Neural crest cell (in vitro differentiated cells): ENCODE measurements at regions not wholly inside any gene's neighbourhood (a gene's known extent, or its start where the extent isn't known, plus 50 kb on each side); places are given as distances from the start of the nearest gene placed in this dataset.
"Not testable (repeated sequence)": the region's sequence is repeated elsewhere in the genome, so short reads cannot be mapped to it uniquely, and the experiment has no call there.

ENCODE experiments used
- DNase-seq: peaks from one replicate; pipeline ENCODE4 v3.0.0; 2021; ENCODE audit warnings: low read depth, mixed read lengths, low spot score
- H3K27ac Mint-ChIP-seq: one replicate; pipeline ENCODE4 v1.8.0; 2021; ENCODE audit warnings: mild to moderate bottlenecking, mixed read lengths; ENCODE audit not compliant: unreplicated experiment
- H3K27me3 Mint-ChIP-seq: 2 replicates; pipeline ENCODE4 v1.8.0; 2021; ENCODE audit warnings: low read depth, mild to moderate bottlenecking, mixed read lengths
- H3K36me3 Mint-ChIP-seq: 2 replicates; pipeline ENCODE4 v1.8.0; 2021; ENCODE audit warnings: low read depth, mild to moderate bottlenecking, mixed read lengths
- H3K4me1 Mint-ChIP-seq: 2 replicates; pipeline ENCODE4 v1.8.0; 2021; ENCODE audit warnings: mixed read lengths
- H3K4me3 Mint-ChIP-seq: one replicate; pipeline ENCODE4 v1.8.0; 2021; ENCODE audit warnings: mild to moderate bottlenecking, mixed read lengths
- H3K9me3 Mint-ChIP-seq: 2 replicates; pipeline ENCODE4 v1.8.0; 2021; ENCODE audit warnings: mixed read lengths

- not testable (repeated sequence) for H3K27me3 Mint-ChIP-seq, H3K4me3 Mint-ChIP-seq, H3K4me1 Mint-ChIP-seq, H3K36me3 Mint-ChIP-seq, H3K9me3 Mint-ChIP-seq, H3K27ac Mint-ChIP-seq, DNase-seq
Observed at GRCh38 chr1:120640261-120641013, 83.3 kb upstream of the NBPF26 start.

- not testable (repeated sequence) for H3K27me3 Mint-ChIP-seq, DNase-seq, H3K4me1 Mint-ChIP-seq, H3K4me3 Mint-ChIP-seq, H3K27ac Mint-ChIP-seq, H3K9me3 Mint-ChIP-seq, H3K36me3 Mint-ChIP-seq
Observed at GRCh38 chr1:120641014-120641302, 82.8 kb upstream of the NBPF26 start.

GRCh38 chr1:120647182-120647581 lies 76.6 kb upstream of the NBPF26 start:
- not testable (repeated sequence) for H3K27me3 Mint-ChIP-seq

GRCh38 chr1:120648915-120649623 lies 74.7 kb upstream of the NBPF26 start:
- not testable (repeated sequence) for H3K27ac Mint-ChIP-seq, H3K4me3 Mint-ChIP-seq, H3K27me3 Mint-ChIP-seq, H3K9me3 Mint-ChIP-seq, DNase-seq, H3K36me3 Mint-ChIP-seq, H3K4me1 Mint-ChIP-seq

More at GRCh38 chr1:120647182-120647581, 76.6 kb upstream of the NBPF26 start:
- H3K4me3 Mint-ChIP-seq, H3K4me1 Mint-ChIP-seq, H3K36me3 Mint-ChIP-seq, DNase-seq, H3K27ac Mint-ChIP-seq, H3K9me3 Mint-ChIP-seq: not testable (repeated sequence)

- not testable (repeated sequence) for H3K9me3 Mint-ChIP-seq, H3K4me3 Mint-ChIP-seq, H3K4me1 Mint-ChIP-seq, H3K36me3 Mint-ChIP-seq, H3K27me3 Mint-ChIP-seq, H3K27ac Mint-ChIP-seq, DNase-seq
Observed at GRCh38 chr1:120649730-120650129, 74.0 kb upstream of the NBPF26 start.

GRCh38 chr1:120654114-120654513 lies 69.6 kb upstream of the NBPF26 start:
- H3K27me3 Mint-ChIP-seq, H3K36me3 Mint-ChIP-seq, H3K9me3 Mint-ChIP-seq, H3K27ac Mint-ChIP-seq, DNase-seq, H3K4me1 Mint-ChIP-seq, H3K4me3 Mint-ChIP-seq: not testable (repeated sequence)

- H3K27ac Mint-ChIP-seq, H3K27me3 Mint-ChIP-seq: not testable (repeated sequence)
Observed at GRCh38 chr1:120655394-120655793, 68.4 kb upstream of the NBPF26 start.

GRCh38 chr1:120656116-120656515 lies 67.6 kb upstream of the NBPF26 start:
- not testable (repeated sequence) for H3K27ac Mint-ChIP-seq, H3K27me3 Mint-ChIP-seq, H3K36me3 Mint-ChIP-seq, H3K4me1 Mint-ChIP-seq, DNase-seq, H3K9me3 Mint-ChIP-seq, H3K4me3 Mint-ChIP-seq

More at GRCh38 chr1:120655394-120655793, 68.4 kb upstream of the NBPF26 start:
- H3K9me3 Mint-ChIP-seq, H3K4me1 Mint-ChIP-seq, H3K36me3 Mint-ChIP-seq, H3K4me3 Mint-ChIP-seq, DNase-seq: not testable (repeated sequence)

- H3K4me1 Mint-ChIP-seq, H3K36me3 Mint-ChIP-seq, H3K9me3 Mint-ChIP-seq, H3K27ac Mint-ChIP-seq, H3K27me3 Mint-ChIP-seq, H3K4me3 Mint-ChIP-seq, DNase-seq: not testable (repeated sequence)
Observed at GRCh38 chr1:120657804-120658203, 65.9 kb upstream of the NBPF26 start.

- H3K9me3 Mint-ChIP-seq, H3K36me3 Mint-ChIP-seq, DNase-seq, H3K4me1 Mint-ChIP-seq, H3K27ac Mint-ChIP-seq, H3K4me3 Mint-ChIP-seq, H3K27me3 Mint-ChIP-seq: not testable (repeated sequence)
Observed at GRCh38 chr1:120658622-120659021, 65.1 kb upstream of the NBPF26 start.

GRCh38 chr1:120659133-120659532 lies 64.6 kb upstream of the NBPF26 start:
- H3K27me3 Mint-ChIP-seq, H3K27ac Mint-ChIP-seq, H3K36me3 Mint-ChIP-seq, DNase-seq, H3K9me3 Mint-ChIP-seq, H3K4me3 Mint-ChIP-seq, H3K4me1 Mint-ChIP-seq: not testable (repeated sequence)

GRCh38 chr1:120664376-120665249 lies 59.1 kb upstream of the NBPF26 start:
- H3K4me1 Mint-ChIP-seq, H3K27me3 Mint-ChIP-seq, DNase-seq, H3K9me3 Mint-ChIP-seq, H3K27ac Mint-ChIP-seq, H3K36me3 Mint-ChIP-seq: not testable (repeated sequence)
- H3K4me3 Mint-ChIP-seq, result peak overlapping the region; percentile 81

- H3K4me1 Mint-ChIP-seq, DNase-seq, H3K27ac Mint-ChIP-seq, H3K36me3 Mint-ChIP-seq, H3K9me3 Mint-ChIP-seq, H3K27me3 Mint-ChIP-seq: not testable (repeated sequence)
- peak overlapping the region; percentile 81 for H3K4me3 Mint-ChIP-seq
Observed at GRCh38 chr1:120665250-120665577, 58.5 kb upstream of the NBPF26 start.
